Natural killer cell (primary cell): ENCODE measurements at regions not wholly inside any gene's neighbourhood (a gene's known extent, or its start where the extent isn't known, plus 50 kb on each side); places are given as distances from the start of the nearest gene placed in this dataset.

ENCODE experiments used
- ATAC-seq, 3 donors: fragments of 150-1000 bp in 2 of 3; fragments of 200-7000 bp in 1 of 3; cut with Tn5 transposase; 1 replicate in 1 of 3; 2 replicates in 2 of 3; pipeline ENCODE4 v1.10.0; 2021; ENCODE audit warnings: mild to moderate bottlenecking in 2 of 3, moderate library complexity in 2 of 3
- DNase-seq, 2 donors: peaks; one replicate each; pipeline versions ENCODE4 v3.0.0 to v3.0.0-alpha.2; 2013 to 2021; ENCODE audit warnings: mixed read lengths in 1 of 2
- H3K27ac ChIP-seq: one replicate; pipeline ENCODE4 v1.5.1; 2013; ENCODE audit warnings: mild to moderate bottlenecking, low read length
- H3K27me3 ChIP-seq: one replicate; pipeline ENCODE4 v1.6.1; 2013; ENCODE audit warnings: low read length; ENCODE audit not compliant: control insufficient read depth, insufficient read depth
- H3K36me3 ChIP-seq: one replicate; pipeline ENCODE4 v1.6.1; 2013; ENCODE audit warnings: low read length; ENCODE audit not compliant: control insufficient read depth, insufficient read depth
- H3K4me1 ChIP-seq: one replicate; pipeline ENCODE4 v1.6.1; 2013; ENCODE audit warnings: low read length; ENCODE audit not compliant: control insufficient read depth, insufficient read depth
- H3K4me3 ChIP-seq: one replicate; pipeline ENCODE4 v1.5.1; 2013; ENCODE audit warnings: low read length
- H3K9me3 ChIP-seq: one replicate; pipeline ENCODE4 v1.6.1; 2013; ENCODE audit warnings: low read length; ENCODE audit not compliant: control insufficient read depth, insufficient read depth
- H3K27ac Mint-ChIP-seq, 2 donors: one replicate each; pipeline ENCODE4 v1.8.0; 2022; ENCODE audit warnings: mild to moderate bottlenecking in 2 of 2, mixed read lengths in 2 of 2, moderate library complexity in 1 of 2
- H3K27me3 Mint-ChIP-seq, 2 donors: one replicate each; pipeline ENCODE4 v1.8.0; 2022; ENCODE audit warnings: low read depth in 2 of 2, mixed read lengths in 2 of 2
- H3K36me3 Mint-ChIP-seq: one replicate; pipeline ENCODE4 v1.8.0; 2022; ENCODE audit warnings: mixed read lengths
- H3K4me1 Mint-ChIP-seq, 2 donors: one replicate each; pipeline ENCODE4 v1.8.0; 2022; ENCODE audit warnings: mixed read lengths in 2 of 2
- H3K4me3 Mint-ChIP-seq: one replicate; pipeline ENCODE4 v1.8.0; 2022; ENCODE audit warnings: mild to moderate bottlenecking, moderate library complexity, mixed read lengths
- H3K9me3 Mint-ChIP-seq, 2 donors: one replicate each; pipeline ENCODE4 v1.8.0; 2022; ENCODE audit warnings: mixed read lengths in 2 of 2
- WGBS: methylation state at CpG from one replicate; pipeline ENCODE4 v1.1.7; 2013; ENCODE audit warnings: missing lambda C conversion rate; ENCODE audit not compliant: insufficient coverage; 5-methylcytosine and 5-hydroxymethylcytosine counted together
- intact Hi-C: fragments of 100-400 bp; cut with micrococcal nuclease; formaldehyde crosslinking; loops from one replicate; pipeline ENCODE4 v1.14.2; 2022
- TF ChIP-seq, protein P1 (sequence below): fragments of 200-600 bp; IDR thresholded peaks from one replicate; pipeline ENCODE4 v1.8.0; 2022; ENCODE audit warnings: antibody characterized with exemption

DNA sequence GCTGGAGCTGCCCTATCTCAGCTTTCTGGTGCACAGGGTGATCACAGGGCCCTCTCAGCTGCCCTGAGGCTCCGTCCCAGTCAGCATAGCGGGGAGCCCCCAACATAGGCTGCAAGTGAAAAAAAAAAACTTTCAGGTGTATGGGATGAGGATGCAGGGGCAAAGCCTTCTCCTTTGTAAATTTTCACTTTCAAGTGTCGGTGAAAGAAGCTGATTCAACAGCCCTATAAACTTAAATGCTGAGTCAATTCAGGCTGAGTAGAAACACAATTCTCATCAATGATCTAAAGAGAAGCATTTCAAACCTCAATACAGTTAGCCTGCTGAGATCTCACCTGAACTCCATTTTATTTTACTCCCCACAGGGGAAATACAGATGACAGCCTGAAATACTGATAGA is 171.2 kb downstream of the SEC16B start:
- TF ChIP-seq, protein P1, sequence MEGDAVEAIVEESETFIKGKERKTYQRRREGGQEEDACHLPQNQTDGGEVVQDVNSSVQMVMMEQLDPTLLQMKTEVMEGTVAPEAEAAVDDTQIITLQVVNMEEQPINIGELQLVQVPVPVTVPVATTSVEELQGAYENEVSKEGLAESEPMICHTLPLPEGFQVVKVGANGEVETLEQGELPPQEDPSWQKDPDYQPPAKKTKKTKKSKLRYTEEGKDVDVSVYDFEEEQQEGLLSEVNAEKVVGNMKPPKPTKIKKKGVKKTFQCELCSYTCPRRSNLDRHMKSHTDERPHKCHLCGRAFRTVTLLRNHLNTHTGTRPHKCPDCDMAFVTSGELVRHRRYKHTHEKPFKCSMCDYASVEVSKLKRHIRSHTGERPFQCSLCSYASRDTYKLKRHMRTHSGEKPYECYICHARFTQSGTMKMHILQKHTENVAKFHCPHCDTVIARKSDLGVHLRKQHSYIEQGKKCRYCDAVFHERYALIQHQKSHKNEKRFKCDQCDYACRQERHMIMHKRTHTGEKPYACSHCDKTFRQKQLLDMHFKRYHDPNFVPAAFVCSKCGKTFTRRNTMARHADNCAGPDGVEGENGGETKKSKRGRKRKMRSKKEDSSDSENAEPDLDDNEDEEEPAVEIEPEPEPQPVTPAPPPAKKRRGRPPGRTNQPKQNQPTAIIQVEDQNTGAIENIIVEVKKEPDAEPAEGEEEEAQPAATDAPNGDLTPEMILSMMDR = no peak
- Histone ChIP-seq H3K4me1 (no peaks in the 10 kb centered on the region), H3K4me3 (no peak overlapping the region), H3K27ac (no peak overlapping the region), H3K27me3 (no peaks in the 10 kb centered on the region), H3K9me3 (no peaks in the 10 kb centered on the region), H3K36me3 (no peaks in the 10 kb centered on the region)
- no peak for DNase-seq
- no peak overlapping the region for H3K4me3 Mint-ChIP-seq
- peaks cover 5 to 10% of the 10 kb centered on the region in 2 donors for H3K9me3 Mint-ChIP-seq
- intact Hi-C loops = no loop called here
- WGBS = 60% methylated on average over 3 of the region's 3 CpGs
- no peaks in the 10 kb centered on the region for H3K4me1 Mint-ChIP-seq
- no peaks in the 10 kb centered on the region for H3K36me3 Mint-ChIP-seq
- no peak overlapping the region for H3K27ac Mint-ChIP-seq
- ATAC-seq = no peak
- H3K27me3 Mint-ChIP-seq = no peaks in the 10 kb centered on the region

DNA sequence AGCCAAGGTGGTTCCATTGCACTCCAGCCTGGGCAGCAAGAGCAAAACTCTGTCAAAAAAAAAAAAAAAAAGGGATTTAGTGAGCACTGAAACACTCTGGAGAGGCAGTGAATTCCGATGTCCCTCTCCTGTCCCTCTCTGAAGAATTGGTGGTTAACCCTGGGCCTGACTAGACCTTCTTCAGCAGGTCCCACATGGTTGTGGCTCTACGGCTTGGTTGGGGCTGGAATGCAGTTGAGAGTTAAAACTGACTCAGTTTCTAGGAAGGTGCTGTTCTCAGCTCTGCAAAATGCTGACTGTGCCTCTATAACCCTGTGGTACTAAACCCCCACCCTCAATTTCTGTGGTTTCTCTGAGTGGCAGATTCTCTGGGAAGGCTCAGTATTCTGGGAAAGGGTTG is 173.3 kb downstream of the SEC16B start:
- 72% methylated on average over 2 of the region's 2 CpGs for WGBS
- no peak for ATAC-seq

DNA sequence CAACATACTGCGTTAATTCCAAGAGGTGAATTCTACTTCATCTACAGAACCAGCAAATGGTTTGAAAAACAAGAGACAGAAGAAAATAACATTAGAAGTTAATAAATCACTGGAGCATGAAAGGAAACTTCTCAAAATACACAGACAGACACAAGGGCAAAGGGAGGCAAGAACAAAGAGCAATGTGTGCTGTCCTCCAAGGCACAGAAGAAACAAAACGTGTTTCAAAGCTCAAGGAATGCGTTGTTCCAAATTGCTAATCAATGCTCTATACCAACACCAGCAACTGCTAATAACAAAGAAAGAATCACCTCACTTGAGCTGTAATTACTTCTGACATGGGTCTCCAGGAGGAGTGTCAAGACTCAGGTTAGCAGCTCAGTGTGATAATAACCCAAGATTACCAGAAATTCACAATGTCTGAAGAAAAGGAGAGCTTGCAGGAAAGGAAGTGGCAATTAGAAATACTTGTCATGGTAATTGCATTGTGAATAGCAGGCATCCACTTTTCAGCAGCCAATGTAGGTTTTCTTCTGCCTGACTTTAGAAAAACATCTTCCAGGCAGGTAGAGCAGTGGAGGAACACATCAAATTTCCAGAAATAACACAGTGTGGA is 175.4 kb downstream of the SEC16B start:
- no peak overlapping the region for H3K4me3 Mint-ChIP-seq
- TF ChIP-seq, protein P1 = no peak

More for the DNA sequence above, 173.3 kb downstream of the SEC16B start:
- H3K4me1 Mint-ChIP-seq = no peaks in the 10 kb centered on the region
- intact Hi-C loops = no loop called here
- Histone ChIP-seq H3K4me3 (no peak overlapping the region), H3K27me3 (no peaks in the 10 kb centered on the region), H3K9me3 (no peaks in the 10 kb centered on the region), H3K4me1 (no peaks in the 10 kb centered on the region), H3K36me3 (no peaks in the 10 kb centered on the region), H3K27ac (no peak overlapping the region)
- H3K9me3 Mint-ChIP-seq = peaks cover 5 to 8% of the 10 kb centered on the region in 2 donors
- no peak overlapping the region for H3K4me3 Mint-ChIP-seq
- H3K36me3 Mint-ChIP-seq = no peaks in the 10 kb centered on the region
- no peaks in the 10 kb centered on the region for H3K27me3 Mint-ChIP-seq
- TF ChIP-seq, protein P1 = no peak
- DNase-seq = no peak
- no peak overlapping the region for H3K27ac Mint-ChIP-seq

DNA sequence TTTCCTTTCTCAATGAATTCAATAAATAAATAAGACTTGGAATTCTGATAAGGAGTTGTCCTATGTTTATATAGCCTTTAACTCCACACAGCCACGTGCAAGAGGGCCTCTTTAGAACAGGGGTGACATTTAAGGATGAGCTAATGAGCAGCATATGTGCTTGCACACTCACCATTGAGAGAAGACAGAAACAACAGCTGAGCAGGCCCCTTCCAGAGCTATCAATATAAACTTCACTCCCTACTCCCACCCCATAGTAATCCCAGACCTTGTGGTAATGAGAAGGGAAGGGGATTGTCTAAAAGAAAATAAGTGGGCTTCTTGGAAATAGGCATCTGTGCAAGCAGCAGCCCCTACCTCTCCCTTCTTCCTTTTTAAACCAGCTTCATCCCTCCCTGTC is 176.0 kb downstream of the SEC16B start:
- Mint-ChIP-seq H3K4me3 (no peak overlapping the region), H3K4me1 (no peaks in the 10 kb centered on the region), H3K9me3 (peaks cover 3 to 9% of the 10 kb centered on the region in 2 donors), H3K36me3 (peaks cover 10% of the 10 kb centered on the region), H3K27me3 (no peaks in the 10 kb centered on the region), H3K27ac (no peak overlapping the region)
- Histone ChIP-seq H3K9me3 (no peaks in the 10 kb centered on the region), H3K4me3 (no peak overlapping the region), H3K4me1 (no peaks in the 10 kb centered on the region), H3K27ac (no peak overlapping the region), H3K36me3 (no peaks in the 10 kb centered on the region), H3K27me3 (no peaks in the 10 kb centered on the region)
- ATAC-seq (no peak), DNase-seq (no peak)
- WGBS = no CpG with 5 or more reads among the region's 1 CpG
- TF ChIP-seq, protein P1 = no peak
- intact Hi-C loops = no loop called here

More for the DNA sequence above, 175.4 kb downstream of the SEC16B start:
- intact Hi-C loops = no loop called here
- Mint-ChIP-seq H3K27ac (no peak overlapping the region), H3K9me3 (peaks cover 3 to 13% of the 10 kb centered on the region in 2 donors), H3K4me1 (no peaks in the 10 kb centered on the region), H3K36me3 (peaks cover 10% of the 10 kb centered on the region), H3K27me3 (no peaks in the 10 kb centered on the region)
- Histone ChIP-seq H3K4me3 (no peak overlapping the region), H3K27me3 (no peaks in the 10 kb centered on the region), H3K4me1 (no peaks in the 10 kb centered on the region), H3K9me3 (no peaks in the 10 kb centered on the region), H3K27ac (no peak overlapping the region), H3K36me3 (no peaks in the 10 kb centered on the region)
- ATAC-seq = no peak
- no peak for DNase-seq
- WGBS = 18% methylated on average over 2 of the region's 3 CpGs
